Mesothelial cell of epicardium (in vitro differentiated cells): ENCODE measurements at regions not wholly inside any gene's neighbourhood (a gene's known extent, or its start where the extent isn't known, plus 50 kb on each side); places are given as distances from the start of the nearest gene placed in this dataset.

Source experiments
- DNase-seq, 2 experiments: peaks; one replicate each; pipeline ENCODE4 v3.0.0; 2021; ENCODE audit warnings: low spot score in 2 of 2; ENCODE audit not compliant: unreplicated experiment in 2 of 2
- H3K27ac Mint-ChIP-seq: 2 replicates; pipeline ENCODE4 v1.8.0; 2021; ENCODE audit warnings: mixed read lengths
- H3K27me3 Mint-ChIP-seq: 2 replicates; pipeline ENCODE4 v1.8.0; 2021; ENCODE audit warnings: low read depth, mixed read lengths
- H3K36me3 Mint-ChIP-seq: 2 replicates; pipeline ENCODE4 v1.8.0; 2021; ENCODE audit warnings: mixed read lengths
- H3K4me1 Mint-ChIP-seq: 2 replicates; pipeline ENCODE4 v1.8.0; 2021; ENCODE audit warnings: mixed read lengths
- H3K4me3 Mint-ChIP-seq: 2 replicates; pipeline ENCODE4 v1.8.0; 2021; ENCODE audit warnings: mild to moderate bottlenecking, moderate library complexity, mixed read lengths
- H3K9me3 Mint-ChIP-seq: 2 replicates; pipeline ENCODE4 v1.8.0; 2021; ENCODE audit warnings: mixed read lengths
- TF ChIP-seq, protein P1 (sequence below): fragments of 200-600 bp; sonication (generic); IDR thresholded peaks from one replicate; pipeline ENCODE4 v1.5.0; 2021; ENCODE audit warnings: antibody characterized with exemption; ENCODE audit not compliant: unreplicated experiment

DNA sequence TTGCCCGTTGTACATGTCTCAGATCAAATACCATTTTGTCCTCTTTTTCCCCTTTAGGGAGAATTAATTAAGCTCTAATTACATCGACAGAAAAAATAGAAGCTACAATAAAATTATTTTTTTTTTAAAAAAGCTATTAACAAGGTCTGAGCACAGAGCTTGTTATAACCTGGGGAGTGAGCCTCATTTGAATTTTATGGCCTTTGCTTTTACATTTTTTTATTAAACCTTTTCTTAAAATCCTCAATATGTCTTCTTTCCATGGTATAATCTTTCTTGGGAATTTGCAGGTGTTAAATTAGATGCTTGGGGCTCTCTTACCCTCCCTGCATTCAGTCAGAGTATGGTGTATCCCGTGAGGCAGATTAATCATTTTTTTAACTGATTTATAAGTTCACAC is 212.5 kb upstream of the XYLT1 start:
- Mint-ChIP-seq H3K4me1 (no peaks in the 10 kb centered on the region), H3K9me3 (peaks cover 16% of the 10 kb centered on the region), H3K27me3 (peaks cover 2% of the 10 kb centered on the region), H3K4me3 (no peak overlapping the region), H3K27ac (no peak overlapping the region), H3K36me3 (peaks cover 6% of the 10 kb centered on the region)
- TF ChIP-seq, protein P1, sequence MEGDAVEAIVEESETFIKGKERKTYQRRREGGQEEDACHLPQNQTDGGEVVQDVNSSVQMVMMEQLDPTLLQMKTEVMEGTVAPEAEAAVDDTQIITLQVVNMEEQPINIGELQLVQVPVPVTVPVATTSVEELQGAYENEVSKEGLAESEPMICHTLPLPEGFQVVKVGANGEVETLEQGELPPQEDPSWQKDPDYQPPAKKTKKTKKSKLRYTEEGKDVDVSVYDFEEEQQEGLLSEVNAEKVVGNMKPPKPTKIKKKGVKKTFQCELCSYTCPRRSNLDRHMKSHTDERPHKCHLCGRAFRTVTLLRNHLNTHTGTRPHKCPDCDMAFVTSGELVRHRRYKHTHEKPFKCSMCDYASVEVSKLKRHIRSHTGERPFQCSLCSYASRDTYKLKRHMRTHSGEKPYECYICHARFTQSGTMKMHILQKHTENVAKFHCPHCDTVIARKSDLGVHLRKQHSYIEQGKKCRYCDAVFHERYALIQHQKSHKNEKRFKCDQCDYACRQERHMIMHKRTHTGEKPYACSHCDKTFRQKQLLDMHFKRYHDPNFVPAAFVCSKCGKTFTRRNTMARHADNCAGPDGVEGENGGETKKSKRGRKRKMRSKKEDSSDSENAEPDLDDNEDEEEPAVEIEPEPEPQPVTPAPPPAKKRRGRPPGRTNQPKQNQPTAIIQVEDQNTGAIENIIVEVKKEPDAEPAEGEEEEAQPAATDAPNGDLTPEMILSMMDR, result no peak
- DNase-seq, result no peak

DNA sequence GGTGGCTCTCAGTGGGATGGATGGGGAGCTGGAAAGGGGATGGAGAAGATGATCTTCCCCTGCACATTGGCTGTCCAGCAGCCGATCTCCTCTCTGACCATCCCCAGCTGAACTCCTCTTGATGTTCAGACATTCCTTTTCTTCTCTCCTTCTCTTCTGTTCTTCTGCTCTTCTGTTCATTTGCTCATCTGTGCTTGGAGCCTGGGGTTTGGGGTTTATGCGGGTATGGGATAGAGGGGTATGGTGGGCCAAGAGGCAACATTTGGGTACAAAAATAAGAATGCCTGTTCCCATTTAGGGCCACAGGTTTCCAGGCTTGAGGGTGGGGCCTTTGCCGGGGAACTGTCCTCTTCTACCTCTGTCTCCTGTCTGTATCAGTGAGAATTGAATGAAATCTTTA is 205.4 kb upstream of the XYLT1 start:
- Mint-ChIP-seq H3K36me3 (peaks cover 6% of the 10 kb centered on the region), H3K4me1 (no peaks in the 10 kb centered on the region), H3K9me3 (peaks cover 22% of the 10 kb centered on the region), H3K27me3 (no peaks in the 10 kb centered on the region), H3K27ac (no peak overlapping the region), H3K4me3 (no peak overlapping the region)
- DNase-seq, result no peak
- TF ChIP-seq, protein P1, result no peak

DNA sequence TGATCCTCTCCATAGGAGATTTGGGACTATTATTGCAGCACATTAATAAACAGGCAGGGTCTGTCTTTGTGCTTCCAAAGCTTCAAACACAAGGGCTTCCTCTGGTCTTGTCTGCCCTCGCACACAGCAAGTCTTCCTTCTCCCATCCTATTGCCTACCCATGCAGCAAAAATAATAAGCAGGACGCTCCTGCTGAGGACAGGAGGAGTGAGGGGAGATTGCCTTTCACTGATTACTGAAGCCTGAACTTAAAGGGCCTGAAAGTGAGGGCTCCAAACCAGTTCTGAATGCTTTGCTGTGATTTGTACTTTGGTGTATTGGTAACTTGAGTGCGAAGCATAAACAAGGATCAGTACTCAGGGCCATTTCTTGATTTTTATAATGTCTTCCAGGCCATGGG is 197.6 kb upstream of the XYLT1 start:
- no peak for DNase-seq
- Mint-ChIP-seq H3K36me3 (no peaks in the 10 kb centered on the region), H3K27ac (no peak overlapping the region), H3K9me3 (peaks cover 6% of the 10 kb centered on the region), H3K4me1 (no peaks in the 10 kb centered on the region), H3K27me3 (no peaks in the 10 kb centered on the region), H3K4me3 (no peak overlapping the region)
- TF ChIP-seq, protein P1, result no peak

DNA sequence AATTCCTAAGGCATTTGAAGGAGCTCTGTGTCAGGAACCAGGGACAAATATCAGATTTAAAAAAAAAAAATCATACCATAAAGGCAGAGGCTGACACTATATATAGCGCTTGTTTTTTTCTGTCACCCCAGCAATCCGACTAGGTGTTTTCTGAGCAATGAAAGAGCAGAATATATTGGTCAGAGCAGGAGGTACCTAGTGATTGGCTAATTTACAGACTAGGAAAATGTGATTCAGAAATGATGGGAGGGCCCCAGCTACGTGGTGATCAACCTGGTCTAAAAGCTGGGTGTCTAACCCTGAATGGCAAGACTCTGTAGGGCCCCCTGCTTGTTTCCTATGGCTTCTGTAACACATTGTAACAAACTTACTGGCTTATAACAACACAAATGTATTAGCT is 195.5 kb upstream of the XYLT1 start:
- peaks cover 6% of the 10 kb centered on the region for H3K9me3 Mint-ChIP-seq
- no peak overlapping the region for H3K27ac Mint-ChIP-seq
- H3K36me3 Mint-ChIP-seq, result no peaks in the 10 kb centered on the region
- DNase-seq, result no peak
- H3K27me3 Mint-ChIP-seq, result no peaks in the 10 kb centered on the region
- H3K4me1 Mint-ChIP-seq, result no peaks in the 10 kb centered on the region
- TF ChIP-seq, protein P1, result no peak
- no peak overlapping the region for H3K4me3 Mint-ChIP-seq

GRCh38 chr16:17658881-17659280 is 188.1 kb upstream of the XYLT1 start:
- Mint-ChIP-seq H3K4me1 (peaks cover 16% of the 10 kb centered on the region), H3K36me3 (no peaks in the 10 kb centered on the region), H3K4me3 (no peak overlapping the region), H3K27ac (peak overlapping the region; percentile 43), H3K9me3 (no peaks in the 10 kb centered on the region), H3K27me3 (peaks cover 5% of the 10 kb centered on the region)
- TF ChIP-seq, protein P1, result no peak
- no peak for DNase-seq

DNA sequence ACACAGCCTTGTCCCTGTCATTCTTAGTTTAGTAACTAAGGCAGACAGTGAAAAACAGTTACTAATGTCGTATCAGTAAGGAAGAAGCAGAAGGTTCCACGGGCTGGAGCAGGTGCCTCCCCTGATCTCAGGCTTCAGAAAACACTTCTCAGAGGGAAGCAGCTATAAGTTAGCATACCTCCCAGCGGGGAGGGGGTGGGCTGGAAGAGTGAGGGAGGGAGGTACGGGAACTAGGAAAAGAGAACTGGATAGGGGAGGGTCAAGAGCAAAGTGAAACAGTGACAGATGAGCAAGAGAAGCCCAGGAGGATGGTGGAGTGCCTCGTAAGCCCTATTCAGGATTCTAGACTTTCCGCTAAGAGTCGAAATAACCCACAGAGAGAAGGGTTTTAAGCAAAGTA is 186.3 kb upstream of the XYLT1 start:
- Mint-ChIP-seq H3K27me3 (peaks cover 5% of the 10 kb centered on the region), H3K4me3 (no peak overlapping the region), H3K9me3 (no peaks in the 10 kb centered on the region), H3K36me3 (no peaks in the 10 kb centered on the region), H3K4me1 (peaks cover 16% of the 10 kb centered on the region), H3K27ac (no peak overlapping the region)
- DNase-seq, result no peak
- TF ChIP-seq, protein P1, result no peak
